SH-SY5Y (cell line): ENCODE measurements at regions not wholly inside any gene's neighbourhood (a gene's known extent, or its start where the extent isn't known, plus 50 kb on each side); places are given as distances from the start of the nearest gene placed in this dataset.

Experiments used
- GATA2 ChIP-seq: IDR thresholded peaks from 2 replicates; pipeline ENCODE4 v1.6.1; 2011; ENCODE audit warnings: mild to moderate bottlenecking, low read depth, low read length
- GATA3 ChIP-seq: IDR thresholded peaks from 2 replicates; pipeline ENCODE4 v1.6.1; 2011; ENCODE audit warnings: low read depth, mild to moderate bottlenecking, low read length, moderate library complexity

GRCh38 chr15:95616306-95616705, 714.2 kb upstream of the NR2F2 start:
- TF ChIP-seq GATA2, result no peak
- no peak for TF ChIP-seq GATA3
